K562 (cell line): ENCODE measurements at regions not wholly inside any gene's neighbourhood (a gene's known extent, or its start where the extent isn't known, plus 50 kb on each side); places are given as distances from the start of the nearest gene placed in this dataset.

Experiments used
- ATAC-seq: fragments of 200-7000 bp; cut with Tn5 transposase; 3 replicates; pipeline ENCODE4 v1.9.1; 2020; ENCODE audit warnings: moderate library complexity
- BruUV-seq: library from RNA; stranded (reverse); fragments of 400-500 nt; replicated peaks from 2 replicates; lab custom pipeline; 2021; lab: Mats Ljungman, UMichigan
- CTCF ChIA-PET: fragments of 300-600 bp; formaldehyde crosslinking; extraction: SDS; loops from one replicate; lab custom pipeline; 2021; ENCODE audit warnings: low intra/inter-chr PET ratio; lab: Yijun Ruan, JAX
- POLR2A ChIA-PET: fragments of 300-600, 350-650 bp; sonication (Branson Sonifier 250); formaldehyde crosslinking; extraction: SDS; loops from one replicate; lab custom pipeline; 2021; ENCODE audit warnings: antibody characterized with exemption, inconsistent platforms; lab: Yijun Ruan, JAX
- DNase-seq, 4 experiments: peaks; one replicate each; pipeline versions ENCODE4 v3.0.0 to v3.0.0-alpha.2; 2011 to 2018; ENCODE audit warnings: low spot score in 3 of 4, mixed read lengths in 3 of 4; ENCODE audit errors: extremely low read depth in 1 of 4
- FAIRE-seq: peaks from 2 replicates; lab custom pipeline; 2011; peaks lifted over from hg19 to GRCh38; lab: Jason Lieb, UNC
- H2AFZ ChIP-seq: 2 replicates; pipeline ENCODE4 v1.6.0; 2011; ENCODE audit warnings: low read depth, low read length, control low read depth, inconsistent platforms
- H3K27ac ChIP-seq: fragments of 200-600 bp; 3 replicates; pipeline ENCODE4 v1.8.0; 2011; ENCODE audit warnings: low read depth, mild to moderate bottlenecking, control low read depth, inconsistent platforms, low read length, moderate library complexity, mixed read lengths; ENCODE audit errors: extremely low read depth
- H3K27me3 ChIP-seq, 2 experiments: fragments of 300-600 bp in 1 of 2; 2 replicates in 1 of 2; 3 replicates in 1 of 2; pipeline versions ENCODE4 v1.6.0 to v1.8.0; 2011; ENCODE audit warnings: inconsistent platforms in 2 of 2, low read length in 2 of 2, mild to moderate bottlenecking in 1 of 2, mixed read lengths in 1 of 2, moderate library complexity in 1 of 2; ENCODE audit not compliant: control insufficient read depth in 2 of 2, insufficient read depth in 2 of 2
- H3K36me3 ChIP-seq: fragments of 300-600 bp; 3 replicates; pipeline ENCODE4 v1.8.0; 2011; ENCODE audit warnings: mild to moderate bottlenecking, low read length, inconsistent platforms; ENCODE audit not compliant: control insufficient read depth, insufficient read depth
- H3K4me1 ChIP-seq, 2 experiments: fragments of 200-600 bp in 1 of 2; replicated peaks in 1 of 2; 2 replicates in 1 of 2; 3 replicates in 1 of 2; pipeline versions ENCODE4 v1.5.1 to v1.8.0; 2011; ENCODE audit warnings: inconsistent platforms in 2 of 2, low read length in 2 of 2, mild to moderate bottlenecking in 1 of 2, mixed read lengths in 1 of 2, moderate library complexity in 1 of 2; ENCODE audit not compliant: control insufficient read depth in 2 of 2, insufficient read depth in 2 of 2
- H3K4me2 ChIP-seq: 2 replicates; pipeline ENCODE4 v1.6.1; 2011; ENCODE audit warnings: low read length, control low read depth, inconsistent platforms, mixed read lengths; ENCODE audit not compliant: insufficient read depth
- H3K4me3 ChIP-seq: fragments of 200-600 bp; sonication (generic), shearing (Covaris generic); 2 replicates; pipeline ENCODE4 v1.5.1; 2016; ENCODE audit warnings: control low read depth, inconsistent platforms
- H3K79me2 ChIP-seq: fragments of 200-600 bp; 3 replicates; pipeline ENCODE4 v1.8.0; 2011; ENCODE audit warnings: low read length, inconsistent platforms; ENCODE audit not compliant: control insufficient read depth, insufficient read depth
- H3K9ac ChIP-seq, 2 experiments: 2 replicates each; pipeline versions ENCODE4 v1.6.0 to v1.6.1; 2011; ENCODE audit warnings: low read depth in 2 of 2, low read length in 2 of 2, control low read depth in 1 of 2, inconsistent platforms in 1 of 2, mild to moderate bottlenecking in 1 of 2, mixed read lengths in 1 of 2; ENCODE audit not compliant: insufficient read depth in 1 of 2
- H3K9me1 ChIP-seq: one replicate; pipeline ENCODE4 v1.6.0; 2011; ENCODE audit warnings: inconsistent platforms, mild to moderate bottlenecking, low read length, moderate library complexity; ENCODE audit not compliant: control insufficient read depth, insufficient read depth
- H3K9me3 ChIP-seq: replicated peaks from 2 replicates; pipeline ENCODE4 v1.5.1; 2011; ENCODE audit warnings: low read depth, low read length, inconsistent platforms; ENCODE audit not compliant: control insufficient read depth, insufficient read depth
- H4K20me1 ChIP-seq: replicated peaks from 2 replicates; pipeline ENCODE4 v1.6.1; 2011; ENCODE audit warnings: low read length, inconsistent platforms, mixed read lengths; ENCODE audit not compliant: control insufficient read depth, insufficient read depth
- BCOR ChIP-seq: fragments of 450-650 bp; IDR thresholded peaks from 2 replicates; pipeline ENCODE4 v1.6.1; 2016
- E2F6 ChIP-seq, 2 experiments: IDR thresholded peaks; 2 replicates each; pipeline ENCODE4 v1.6.1; 2011; ENCODE audit warnings: borderline replicate concordance in 1 of 2, control low read depth in 1 of 2, low read depth in 1 of 2, low read length in 1 of 2, mild to moderate bottlenecking in 1 of 2, mixed read lengths in 1 of 2, moderate library complexity in 1 of 2; ENCODE audit not compliant: insufficient read depth in 1 of 2, insufficient read length in 1 of 2, poor library complexity in 1 of 2, severe bottlenecking in 1 of 2; ENCODE audit errors: extremely low read depth in 1 of 2
- ELF4 ChIP-seq: fragments of 450-650 bp; formaldehyde crosslinking; IDR thresholded peaks from 2 replicates; pipeline ENCODE4 v1.4.0; 2022; ENCODE audit warnings: missing genetic modification characterization
- EP400 ChIP-seq: fragments of 450-650 bp; IDR thresholded peaks from 2 replicates; pipeline ENCODE4 v1.6.1; 2017; ENCODE audit warnings: antibody characterized with exemption, mild to moderate bottlenecking, moderate library complexity
- MTA1 ChIP-seq: fragments of 450-650 bp; IDR thresholded peaks from 2 replicates; pipeline ENCODE4 v1.6.1; 2017; ENCODE audit warnings: borderline replicate concordance
- NFIC ChIP-seq: fragments of 450-650 bp; IDR thresholded peaks from 2 replicates; pipeline ENCODE4 v1.6.1; 2017; ENCODE audit warnings: mild to moderate bottlenecking, inconsistent platforms
- PTTG1 ChIP-seq: fragments of 450-650 bp; IDR thresholded peaks from 2 replicates; pipeline ENCODE4 v1.6.1; 2016; ENCODE audit warnings: low read depth, mild to moderate bottlenecking, missing genetic modification characterization, missing compliant biosample characterization
- XRCC4 ChIP-seq: IDR thresholded peaks from one replicate; pipeline ENCODE4 v1.6.1; 2011; ENCODE audit not compliant: insufficient read depth, insufficient read length; ENCODE audit errors: extremely low read depth
- ZNF77 ChIP-seq: fragments of 250-450 bp; sonication (Bioruptor Pico); IDR thresholded peaks from 2 replicates; pipeline ENCODE4 v1.5.0; 2020
- WGBS: fragments of 100-300 bp; shearing (Covaris generic); methylation state at CpG from one replicate; pipeline ENCODE4 v1.1.6; 2016; ENCODE audit warnings: low coverage, mixed read lengths; ENCODE audit not compliant: insufficient coverage; ENCODE audit errors: missing lambda C conversion rate; 5-methylcytosine and 5-hydroxymethylcytosine counted together
- in situ Hi-C: fragments of 300-500 bp; cut with MboI; formaldehyde crosslinking; loops from 4 replicates; pipeline ENCODE4 v1.15.0; 2018; ENCODE audit warnings: inconsistent platforms, mixed read lengths
- intact Hi-C: fragments of 100-400 bp; cut with micrococcal nuclease; formaldehyde crosslinking; loops from 2 replicates; pipeline ENCODE4 v1.14.2; 2022

GRCh38 chr20:53755733-53756531 lies 162.3 kb upstream of the ZNF217 start:
- H3K4me1 ChIP-seq = peaks cover 13 to 34% of the 10 kb centered on the region in 2 experiments
- no peak for FAIRE-seq
- H4K20me1 ChIP-seq = no peaks in the 10 kb centered on the region
- in situ Hi-C loops = no loop called here
- TF ChIP-seq ELF4 = no peak
- no peak for TF ChIP-seq E2F6 (IDR thresholded peaks at IDR 0.05; ENCODE audit: borderline replicate concordance in 1 of 2, extremely low read depth in 1 of 2, insufficient read depth in 1 of 2, insufficient read length in 1 of 2, low read depth in 1 of 2, low read length in 1 of 2, poor library complexity in 1 of 2, severe bottlenecking in 1 of 2)
- TF ChIP-seq ZNF77 (CRISPR knock-in tag) = no peak
- TF ChIP-seq NFIC = no peak
- no peak for TF ChIP-seq MTA1
- TF ChIP-seq XRCC4 = no peak
- TF ChIP-seq PTTG1 (tag) = no peak
- TF ChIP-seq BCOR = peak; percentile 18; the same call in 1 of the 2 replicates
- no peak for TF ChIP-seq EP400
- H3K27me3 ChIP-seq = no peaks in the 10 kb centered on the region
- no peaks in the 10 kb centered on the region for H3K9me3 ChIP-seq
- no peaks in the 10 kb centered on the region for H3K36me3 ChIP-seq
- peak overlapping the region; percentile 0 for H2AFZ ChIP-seq
- intact Hi-C loops = no loop called here
- no peak overlapping the region for H3K27ac ChIP-seq
- no peak overlapping the region for H3K4me3 ChIP-seq
- H3K9me1 ChIP-seq = no peaks in the 10 kb centered on the region
- H3K79me2 ChIP-seq = no peaks in the 10 kb centered on the region
- 67% methylated on average over 8 of the region's 8 CpGs for WGBS
- DNase-seq = no peak
- H3K9ac ChIP-seq = no peak overlapping the region
- POLR2A ChIA-PET = interaction anchor here (1.0 to 1.3 kb wide), 2 partner anchors 153 to 162 kb away, joined by 3 to 4 read pairs; no protein-coding TSS in a partner anchor
- CTCF ChIA-PET = no interaction called here
- H3K4me2 ChIP-seq = no peak overlapping the region
- BruUV-seq = no TSS peak
- ATAC-seq = no peak
